ENCODE measurements at regions not wholly inside any gene's neighbourhood (a gene's known extent, or its start where the extent isn't known, plus 50 kb on each side); places are given as distances from the start of the nearest gene placed in this dataset.

DNA sequence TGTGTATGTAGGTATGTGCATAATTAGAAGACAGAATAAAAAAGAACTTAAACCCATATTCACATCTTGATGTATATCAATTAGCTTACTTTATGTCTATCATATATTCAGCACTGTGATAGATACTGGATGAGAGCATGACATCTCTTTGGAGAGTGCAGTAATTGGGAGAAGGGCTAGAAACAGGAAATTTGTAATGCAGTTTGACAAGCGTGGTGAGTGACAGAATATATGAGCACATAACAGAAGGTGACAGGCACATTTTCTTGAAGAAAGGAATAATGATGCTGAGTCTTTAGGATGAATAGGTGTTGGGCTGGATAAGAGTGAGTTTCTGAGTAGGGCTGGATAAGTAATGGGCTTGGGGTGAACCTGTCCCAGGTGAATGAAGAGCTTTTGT is 680.3 kb upstream of the ZNF385D start:
- H3K4ac ChIP-seq (replicated peaks; ENCODE audit: insufficient read length, low read depth, low read length), result no peak overlapping the region
- CTCF ChIA-PET (ENCODE audit: partially characterized antibody), result interaction anchor here (0.6 to 1.5 kb wide), 2 partner anchors 16 to 59 kb away, joined by 3 read pairs; no protein-coding TSS in a partner anchor
- no peak overlapping the region for H2BK20ac ChIP-seq (ENCODE audit: low read length)
- H3K4me3 ChIP-seq (ENCODE audit: extremely low read depth in 1 of 4, insufficient read depth in 2 of 4, low read depth in 3 of 4, low read length in 4 of 4), result no peak overlapping the region
- no peaks in the 10 kb centered on the region for H3K4me1 ChIP-seq (replicated peaks in 1 of 4; ENCODE audit: control insufficient read depth in 3 of 4, insufficient read depth in 4 of 4, low read length in 3 of 4)
- no peak overlapping the region for H3K14ac ChIP-seq (ENCODE audit: insufficient read length)
- no peak overlapping the region for H3K27ac ChIP-seq (ENCODE audit: low read depth, low read length)
- H3K18ac ChIP-seq (ENCODE audit: extremely low read depth, low read length), result no peak overlapping the region
- H3K27me3 ChIP-seq (replicated peaks in 1 of 4; ENCODE audit: control insufficient read depth in 3 of 4, extremely low read depth in 1 of 4, insufficient read depth in 3 of 4, low read length in 3 of 4), result no peaks in the 10 kb centered on the region
- H4K5ac ChIP-seq (ENCODE audit: insufficient read length, low read depth, low read length), result no peak overlapping the region
- H3K9me3 ChIP-seq (ENCODE audit: insufficient read depth in 2 of 2, low read depth in 1 of 2, low read length in 1 of 2), result no peaks in the 10 kb centered on the region
- POLR2A ChIA-PET (ENCODE audit: partially characterized antibody), result no interaction called here
- no peak overlapping the region for H4K8ac ChIP-seq (ENCODE audit: extremely low read depth, insufficient read depth, low read length)
- TF ChIP-seq NANOG (IDR thresholded peaks at IDR 0.05; ENCODE audit: insufficient read depth, low read depth, low read length, poor library complexity, severe bottlenecking), result no peak
- no peak for TF ChIP-seq PHF8 (conservative IDR thresholded peaks at IDR 0.05; ENCODE audit: low read depth, low read length)
- TF ChIP-seq POLR2A (IDR thresholded peaks at IDR 0.05; ENCODE audit: control extremely low read depth in 1 of 2, low read depth in 2 of 2, low read length in 2 of 2), result no peak
- TF ChIP-seq SP4 (IDR thresholded peaks at IDR 0.05; ENCODE audit: low read length), result no peak
- TF ChIP-seq BCL11A (IDR thresholded peaks at IDR 0.05; ENCODE audit: low read depth in 2 of 2, low read length in 2 of 2), result no peak
- TF ChIP-seq BACH1 (IDR thresholded peaks at IDR 0.05; ENCODE audit: low read length), result no peak
- TF ChIP-seq TEAD4 (IDR thresholded peaks at IDR 0.05; ENCODE audit: low read depth, low read length), result no peak
- no peak for TF ChIP-seq KDM5A (IDR thresholded peaks at IDR 0.05; ENCODE audit: low read length)
- no peak overlapping the region for H2AK5ac ChIP-seq (ENCODE audit: low read depth, low read length)
- H2BK12ac ChIP-seq (ENCODE audit: low read depth, low read length), result no peak overlapping the region
- H3K56ac ChIP-seq (replicated peaks; ENCODE audit: insufficient read length, low read depth, low read length), result no peak overlapping the region
- no peaks in the 10 kb centered on the region for H4K20me1 ChIP-seq (replicated peaks in 1 of 2; ENCODE audit: control insufficient read depth in 1 of 2, insufficient read depth in 2 of 2, low read length in 2 of 2)
- H3K23me2 ChIP-seq (ENCODE audit: low read depth, low read length), result no peaks in the 10 kb centered on the region
- H3K36me3 ChIP-seq (ENCODE audit: control insufficient read depth in 2 of 4, insufficient read depth in 4 of 4, low read length in 3 of 4), result no peaks in the 10 kb centered on the region
- no peak overlapping the region for H4K91ac ChIP-seq (replicated peaks; ENCODE audit: insufficient read length, low read length)
- no peak overlapping the region for H2BK5ac ChIP-seq (ENCODE audit: low read depth, low read length)
- H3K9ac ChIP-seq (replicated peaks in 1 of 4; ENCODE audit: extremely low read depth in 1 of 4, low read depth in 3 of 4, low read length in 3 of 4), result no peak overlapping the region
- WGBS, 2 experiments (ENCODE audit: extremely low coverage in 1 of 2, insufficient coverage in 1 of 2, insufficient read length in 1 of 2, insufficient replicate concordance in 2 of 2, low coverage in 1 of 2, low lambda C conversion rate in 2 of 2, missing lambda C conversion rate in 1 of 2), result 85% methylated on average over 1 of the region's 1 CpG; no CpG with 5 or more reads in 1 of the 2 experiments
- H3K4me2 ChIP-seq (ENCODE audit: insufficient read depth in 1 of 2, low read depth in 2 of 2, low read length in 2 of 2), result no peak overlapping the region
- no peaks in the 10 kb centered on the region for H3K79me1 ChIP-seq (ENCODE audit: low read depth, low read length)
- no peaks in the 10 kb centered on the region for H3K79me2 ChIP-seq (ENCODE audit: control insufficient read depth in 1 of 2, insufficient read depth in 2 of 2, low read length in 2 of 2)
- H2BK15ac ChIP-seq (ENCODE audit: low read length), result no peak overlapping the region
- no peak overlapping the region for H3K23ac ChIP-seq (ENCODE audit: insufficient read length)
- H2BK120ac ChIP-seq (replicated peaks; ENCODE audit: low read depth, low read length), result no peak overlapping the region
- DNase-seq (ENCODE audit: low read depth in 1 of 2, low spot score in 2 of 2), result no peak
- H2AFZ ChIP-seq (ENCODE audit: low read length), result no peak overlapping the region
- FAIRE-seq, result no peak

Data from H1 (cell line).